ENCODE measurements at regions not wholly inside any gene's neighbourhood (a gene's known extent, or its start where the extent isn't known, plus 50 kb on each side); places are given as distances from the start of the nearest gene placed in this dataset.

DNA sequence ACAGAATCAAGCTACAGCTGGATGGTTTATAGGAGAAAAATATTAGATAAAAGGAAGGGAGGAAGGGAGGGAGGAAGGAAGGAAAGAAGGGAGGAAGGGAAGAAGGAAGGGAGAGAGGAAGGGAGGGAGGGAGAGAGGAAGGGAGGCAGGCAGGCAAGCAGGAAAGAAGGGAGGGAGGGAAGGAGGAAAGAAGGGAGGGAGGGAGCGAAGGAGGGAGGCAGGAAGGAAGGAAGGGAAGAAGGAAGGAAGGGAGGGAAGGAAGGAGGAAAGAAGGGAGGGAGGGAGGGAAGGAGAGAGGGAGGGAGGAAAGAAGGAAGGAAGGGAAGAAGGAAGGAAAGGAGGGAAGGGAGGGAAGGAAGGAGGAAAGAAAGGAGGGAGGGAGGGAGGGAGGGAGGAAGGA is 77.9 kb upstream of the C1QTNF7 start:
- TF ChIP-seq, protein P1, sequence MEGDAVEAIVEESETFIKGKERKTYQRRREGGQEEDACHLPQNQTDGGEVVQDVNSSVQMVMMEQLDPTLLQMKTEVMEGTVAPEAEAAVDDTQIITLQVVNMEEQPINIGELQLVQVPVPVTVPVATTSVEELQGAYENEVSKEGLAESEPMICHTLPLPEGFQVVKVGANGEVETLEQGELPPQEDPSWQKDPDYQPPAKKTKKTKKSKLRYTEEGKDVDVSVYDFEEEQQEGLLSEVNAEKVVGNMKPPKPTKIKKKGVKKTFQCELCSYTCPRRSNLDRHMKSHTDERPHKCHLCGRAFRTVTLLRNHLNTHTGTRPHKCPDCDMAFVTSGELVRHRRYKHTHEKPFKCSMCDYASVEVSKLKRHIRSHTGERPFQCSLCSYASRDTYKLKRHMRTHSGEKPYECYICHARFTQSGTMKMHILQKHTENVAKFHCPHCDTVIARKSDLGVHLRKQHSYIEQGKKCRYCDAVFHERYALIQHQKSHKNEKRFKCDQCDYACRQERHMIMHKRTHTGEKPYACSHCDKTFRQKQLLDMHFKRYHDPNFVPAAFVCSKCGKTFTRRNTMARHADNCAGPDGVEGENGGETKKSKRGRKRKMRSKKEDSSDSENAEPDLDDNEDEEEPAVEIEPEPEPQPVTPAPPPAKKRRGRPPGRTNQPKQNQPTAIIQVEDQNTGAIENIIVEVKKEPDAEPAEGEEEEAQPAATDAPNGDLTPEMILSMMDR (IDR thresholded peaks at IDR 0.05; ENCODE audit: control extremely low read depth, extremely low read depth), result no peak
- peaks cover 0 to 48% (median 16%) of the 10 kb centered on the region in 5 donors for H3K4me1 ChIP-seq (ENCODE audit: control insufficient read depth in 5 of 5, insufficient read depth in 5 of 5, low read length in 5 of 5)
- no peak overlapping the region for H3K27ac ChIP-seq (ENCODE audit: low read depth in 1 of 2, low read length in 1 of 2)
- no peak for ATAC-seq (ENCODE audit: insufficient read depth, low FRiP score)
- H3K36me3 ChIP-seq (ENCODE audit: control insufficient read depth in 4 of 4, insufficient read depth in 4 of 4, low read length in 4 of 4), result no peaks in the 10 kb centered on the region
- H3K4me3 ChIP-seq, result no peak overlapping the region
- no peaks in the 10 kb centered on the region for H3K27me3 ChIP-seq (ENCODE audit: control insufficient read depth in 3 of 3, insufficient read depth in 3 of 3, low read length in 2 of 3)
- peaks cover 0 to 2% (median 0%) of the 10 kb centered on the region in 4 donors for H3K9me3 ChIP-seq (ENCODE audit: control insufficient read depth in 4 of 4, insufficient read depth in 3 of 4, low read length in 3 of 4)
- DNase-seq, result no peak
- H3K9ac ChIP-seq (ENCODE audit: insufficient read depth in 1 of 2, low read length in 2 of 2), result no peak overlapping the region
- 89% methylated on average over 1 of the region's 1 CpG for WGBS, 2 donors

DNA sequence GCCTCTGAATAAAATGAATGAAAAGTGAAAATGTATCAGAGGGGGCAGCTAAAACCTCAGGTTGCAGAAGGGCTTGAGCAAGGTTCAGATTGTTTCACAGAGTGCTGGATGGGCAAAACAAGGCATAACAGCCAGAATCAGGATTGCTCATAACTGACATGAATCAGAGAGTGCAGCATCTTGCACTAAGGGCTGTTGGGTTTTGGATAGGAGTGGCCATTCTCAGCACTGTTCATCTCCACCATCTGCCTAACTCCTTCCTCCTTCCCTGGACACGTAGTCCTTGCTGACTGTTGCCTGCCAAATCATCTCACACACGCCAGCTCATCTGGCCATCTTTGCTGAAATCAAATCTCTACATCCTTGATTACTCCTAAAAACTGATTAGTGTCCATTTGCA is 75.3 kb upstream of the C1QTNF7 start:
- Histone ChIP-seq H3K9me3 (ENCODE audit: control insufficient read depth in 4 of 4, insufficient read depth in 3 of 4, low read length in 3 of 4) (peaks cover 0 to 2% (median 0%) of the 10 kb centered on the region in 4 donors), H3K4me1 (ENCODE audit: control insufficient read depth in 5 of 5, insufficient read depth in 5 of 5, low read length in 5 of 5) (peaks cover 0 to 44% (median 15%) of the 10 kb centered on the region in 5 donors), H3K27me3 (ENCODE audit: control insufficient read depth in 3 of 3, insufficient read depth in 3 of 3, low read length in 2 of 3) (no peaks in the 10 kb centered on the region), H3K4me3 (no peak overlapping the region), H3K27ac (ENCODE audit: low read depth in 1 of 2, low read length in 1 of 2) (no peak overlapping the region), H3K36me3 (ENCODE audit: control insufficient read depth in 4 of 4, insufficient read depth in 4 of 4, low read length in 4 of 4) (no peaks in the 10 kb centered on the region), H3K9ac (ENCODE audit: insufficient read depth in 1 of 2, low read length in 2 of 2) (no peak overlapping the region)
- TF ChIP-seq, protein P1 (IDR thresholded peaks at IDR 0.05; ENCODE audit: control extremely low read depth, extremely low read depth), result no peak
- ATAC-seq (ENCODE audit: insufficient read depth, low FRiP score) (no peak), DNase-seq (no peak)
- WGBS, 2 donors, result 80 to 86% methylated on average over 2 of the region's 2 CpGs

DNA sequence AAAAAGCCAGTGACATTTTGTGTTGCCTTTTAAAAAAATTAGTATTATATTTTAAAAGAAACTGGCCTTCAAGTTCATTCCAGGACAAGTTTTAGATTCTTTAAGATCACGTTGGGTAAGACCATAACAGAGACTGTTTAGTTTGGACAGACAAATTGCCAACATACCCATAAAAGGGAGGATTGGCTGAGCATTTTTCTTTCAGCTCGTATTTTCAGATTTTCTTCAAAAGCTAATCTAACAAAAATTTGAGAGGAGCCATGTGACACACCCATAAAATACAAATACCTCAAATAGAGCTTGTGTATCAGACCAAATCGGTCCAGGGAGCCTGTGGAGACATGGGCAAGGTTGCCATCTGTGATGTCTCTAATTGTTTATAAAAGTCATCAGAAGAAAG is 74.6 kb upstream of the C1QTNF7 start:
- DNase-seq, result no peak
- H3K9ac ChIP-seq (ENCODE audit: insufficient read depth in 1 of 2, low read length in 2 of 2), result no peak overlapping the region
- H3K4me3 ChIP-seq, result no peak overlapping the region
- TF ChIP-seq, protein P1 (IDR thresholded peaks at IDR 0.05; ENCODE audit: control extremely low read depth, extremely low read depth), result no peak
- H3K36me3 ChIP-seq (ENCODE audit: control insufficient read depth in 4 of 4, insufficient read depth in 4 of 4, low read length in 4 of 4), result no peaks in the 10 kb centered on the region
- no peak overlapping the region for H3K27ac ChIP-seq (ENCODE audit: low read depth in 1 of 2, low read length in 1 of 2)
- H3K9me3 ChIP-seq (ENCODE audit: control insufficient read depth in 4 of 4, insufficient read depth in 3 of 4, low read length in 3 of 4), result peaks cover 0 to 2% (median 0%) of the 10 kb centered on the region in 4 donors
- WGBS, 2 donors, result 58 to 70% methylated on average over 3 of the region's 3 CpGs
- H3K4me1 ChIP-seq (ENCODE audit: control insufficient read depth in 5 of 5, insufficient read depth in 5 of 5, low read length in 5 of 5), result peaks cover 0 to 39% (median 14%) of the 10 kb centered on the region in 5 donors
- no peaks in the 10 kb centered on the region for H3K27me3 ChIP-seq (ENCODE audit: control insufficient read depth in 3 of 3, insufficient read depth in 3 of 3, low read length in 2 of 3)
- ATAC-seq (ENCODE audit: insufficient read depth, low FRiP score), result no peak

All from lung (tissue), 11 donors.